Effector memory CD8-positive, alpha-beta T cell (primary cell): ENCODE measurements at regions not wholly inside any gene's neighbourhood (a gene's known extent, or its start where the extent isn't known, plus 50 kb on each side); places are given as distances from the start of the nearest gene placed in this dataset.
"Not testable (repeated sequence)": the region's sequence is repeated elsewhere in the genome, so short reads cannot be mapped to it uniquely, and the experiment has no call there.

Source experiments
- ATAC-seq: fragments of 150-1000 bp; cut with Tn5 transposase; replicated peaks from 2 replicates; pipeline ENCODE4 v1.10.0; 2021; ENCODE audit warnings: mild to moderate bottlenecking, moderate library complexity
- DNase-seq, 3 experiments: peaks; one replicate each; pipeline ENCODE4 v3.0.0; 2021
- H3K27ac Mint-ChIP-seq, 2 donors: one replicate each; pipeline ENCODE4 v1.8.0; 2022; ENCODE audit warnings: mild to moderate bottlenecking in 2 of 2, mixed read lengths in 2 of 2, moderate library complexity in 2 of 2
- H3K27me3 Mint-ChIP-seq, 2 donors: one replicate each; pipeline ENCODE4 v1.8.0; 2022; ENCODE audit warnings: mixed read lengths in 2 of 2
- H3K36me3 Mint-ChIP-seq: one replicate; pipeline ENCODE4 v1.8.0; 2022; ENCODE audit warnings: mild to moderate bottlenecking, moderate library complexity, mixed read lengths; ENCODE audit not compliant: insufficient read depth
- H3K4me1 Mint-ChIP-seq, 2 donors: one replicate each; pipeline ENCODE4 v1.8.0; 2022; ENCODE audit warnings: low read depth in 2 of 2, mixed read lengths in 2 of 2
- H3K4me3 Mint-ChIP-seq, 2 donors: one replicate each; pipeline ENCODE4 v1.8.0; 2022; ENCODE audit warnings: mild to moderate bottlenecking in 2 of 2, mixed read lengths in 2 of 2, moderate library complexity in 2 of 2
- H3K9me3 Mint-ChIP-seq, 2 donors: one replicate each; pipeline ENCODE4 v1.8.0; 2022; ENCODE audit warnings: mixed read lengths in 2 of 2

DNA sequence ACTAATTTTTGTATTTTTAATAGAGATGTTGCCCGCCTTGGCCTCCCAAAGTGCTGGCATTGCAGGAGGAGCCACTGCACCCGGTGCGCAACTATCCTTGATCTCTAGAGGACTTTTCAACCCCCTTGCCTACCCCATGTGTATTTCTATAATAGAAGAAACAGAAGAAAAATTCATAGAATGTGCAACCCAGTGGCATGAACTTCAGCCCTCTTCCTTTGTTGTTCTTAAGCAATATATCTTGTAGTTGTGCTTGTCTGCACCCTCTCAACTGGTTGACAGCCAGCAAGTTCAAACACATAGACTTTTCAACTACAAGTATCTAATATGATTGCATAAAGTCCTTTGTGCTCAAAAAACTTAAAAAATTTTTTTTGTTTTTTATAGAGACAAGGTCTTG lies 72.3 kb upstream of the NCOA3 start:
- Mint-ChIP-seq H3K27ac (no peak overlapping the region), H3K36me3 (no peaks in the 10 kb centered on the region)

DNA sequence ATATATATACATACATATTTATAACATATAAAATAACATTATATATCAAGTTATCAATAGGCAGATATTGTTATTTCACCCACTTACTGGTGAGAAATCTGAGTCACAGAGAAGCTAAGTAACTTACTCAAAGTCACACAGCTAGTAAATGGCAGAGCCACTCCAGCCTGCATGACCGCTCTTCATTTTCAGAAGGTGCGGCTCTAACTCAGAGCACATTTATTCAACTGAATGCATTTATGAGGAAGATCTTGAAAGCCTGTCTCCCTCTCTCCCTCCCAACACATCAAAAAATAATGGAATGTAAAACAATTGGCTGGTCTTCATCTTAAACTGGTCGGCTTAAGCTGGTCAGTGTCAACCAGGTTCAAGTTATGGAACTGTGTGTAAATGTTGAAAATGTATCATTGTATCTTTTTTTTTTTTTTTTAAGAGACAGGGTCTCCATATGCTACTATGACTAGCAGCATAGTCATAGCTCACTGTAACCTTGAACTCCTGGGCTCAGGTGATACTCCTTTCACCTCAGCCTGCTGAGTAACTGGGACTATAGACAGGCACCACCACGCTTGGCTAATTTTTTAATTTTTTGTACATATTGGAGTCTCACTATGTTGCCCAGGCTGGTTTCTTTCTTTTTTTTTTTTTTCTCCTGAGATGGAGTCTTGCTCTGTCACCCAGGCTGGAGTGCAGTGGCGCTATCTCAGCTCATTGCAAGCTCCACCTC lies 70.7 kb upstream of the NCOA3 start:
- ATAC-seq: no peak

More for the DNA sequence above, 72.3 kb upstream of the NCOA3 start:
- peaks cover 0 to 11% of the 10 kb centered on the region in 2 donors for H3K27me3 Mint-ChIP-seq
- peaks cover 0 to 4% of the 10 kb centered on the region in 2 donors for H3K9me3 Mint-ChIP-seq
- no peak overlapping the region for H3K4me3 Mint-ChIP-seq
- no peak for ATAC-seq
- no peak for DNase-seq
- H3K4me1 Mint-ChIP-seq: no peaks in the 10 kb centered on the region

DNA sequence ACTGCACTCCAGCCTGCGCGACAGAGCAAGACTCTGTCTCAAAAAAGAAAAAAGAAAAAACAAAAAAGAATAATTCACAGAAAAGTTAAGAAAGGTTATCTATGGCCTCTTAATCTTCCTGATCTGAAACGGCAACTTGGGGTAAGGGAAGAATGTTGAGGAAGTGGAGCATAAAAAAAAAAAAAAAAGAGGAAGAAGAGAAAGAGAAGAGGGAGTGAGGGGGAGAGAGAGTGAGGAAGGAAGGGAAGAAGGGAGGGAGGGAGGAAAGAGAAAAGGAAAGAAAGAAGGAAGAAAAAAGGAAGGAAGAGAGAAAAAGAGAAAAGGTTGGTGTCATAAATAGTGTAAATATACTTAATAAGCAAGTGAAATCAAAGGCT lies 68.9 kb upstream of the NCOA3 start:
- Mint-ChIP-seq H3K27ac (no peak overlapping the region), H3K27me3 (peaks cover 0 to 11% of the 10 kb centered on the region in 2 donors), H3K9me3 (no peaks in the 10 kb centered on the region)

More for the DNA sequence above, 70.7 kb upstream of the NCOA3 start:
- H3K4me3 Mint-ChIP-seq: no peak overlapping the region
- H3K36me3 Mint-ChIP-seq: no peaks in the 10 kb centered on the region
- peaks cover 0 to 4% of the 10 kb centered on the region in 2 donors for H3K9me3 Mint-ChIP-seq
- DNase-seq: no peak
- no peaks in the 10 kb centered on the region for H3K4me1 Mint-ChIP-seq
- peaks cover 0 to 11% of the 10 kb centered on the region in 2 donors for H3K27me3 Mint-ChIP-seq
- H3K27ac Mint-ChIP-seq: no peak overlapping the region

DNA sequence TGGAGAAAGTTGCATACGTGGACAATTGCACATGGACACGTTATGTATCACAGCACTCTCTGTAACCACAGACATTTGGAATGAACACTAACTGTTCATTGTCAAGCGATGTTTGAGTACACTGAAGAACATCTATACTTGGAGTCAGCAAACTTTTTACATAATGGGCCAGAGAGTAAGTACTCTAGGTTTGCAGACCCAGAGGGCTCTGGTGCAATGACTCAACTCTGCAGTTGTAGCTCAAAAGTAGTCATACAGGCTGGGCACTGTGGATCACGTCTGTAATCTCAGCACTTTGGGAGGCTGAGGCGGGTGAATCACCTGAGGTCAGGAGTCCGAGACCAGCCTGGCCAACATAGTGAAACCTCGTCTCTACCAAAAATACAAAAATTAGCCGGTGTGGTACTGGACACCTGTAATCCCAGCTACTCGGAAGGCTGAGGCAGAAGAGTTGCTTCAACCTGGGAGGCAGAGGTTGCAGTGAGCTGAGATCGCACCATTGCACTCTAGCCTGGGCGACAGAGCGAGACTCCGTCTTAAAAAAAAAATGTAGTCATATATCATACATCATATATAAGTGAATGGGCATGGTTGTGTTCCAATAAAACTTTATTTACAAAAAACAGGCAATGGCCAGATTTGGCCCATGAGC lies 67.4 kb upstream of the NCOA3 start:
- not testable (repeated sequence) for H3K4me3 Mint-ChIP-seq, H3K27ac Mint-ChIP-seq, H3K36me3 Mint-ChIP-seq, H3K4me1 Mint-ChIP-seq, ATAC-seq, DNase-seq, H3K9me3 Mint-ChIP-seq
- H3K27me3 Mint-ChIP-seq: peaks cover 0 to 11% of the 10 kb centered on the region in 2 donors

More for the DNA sequence above, 68.9 kb upstream of the NCOA3 start:
- H3K4me1 Mint-ChIP-seq: no peaks in the 10 kb centered on the region
- no peak overlapping the region for H3K4me3 Mint-ChIP-seq
- DNase-seq: no peak
- no peaks in the 10 kb centered on the region for H3K36me3 Mint-ChIP-seq
- no peak for ATAC-seq

DNA sequence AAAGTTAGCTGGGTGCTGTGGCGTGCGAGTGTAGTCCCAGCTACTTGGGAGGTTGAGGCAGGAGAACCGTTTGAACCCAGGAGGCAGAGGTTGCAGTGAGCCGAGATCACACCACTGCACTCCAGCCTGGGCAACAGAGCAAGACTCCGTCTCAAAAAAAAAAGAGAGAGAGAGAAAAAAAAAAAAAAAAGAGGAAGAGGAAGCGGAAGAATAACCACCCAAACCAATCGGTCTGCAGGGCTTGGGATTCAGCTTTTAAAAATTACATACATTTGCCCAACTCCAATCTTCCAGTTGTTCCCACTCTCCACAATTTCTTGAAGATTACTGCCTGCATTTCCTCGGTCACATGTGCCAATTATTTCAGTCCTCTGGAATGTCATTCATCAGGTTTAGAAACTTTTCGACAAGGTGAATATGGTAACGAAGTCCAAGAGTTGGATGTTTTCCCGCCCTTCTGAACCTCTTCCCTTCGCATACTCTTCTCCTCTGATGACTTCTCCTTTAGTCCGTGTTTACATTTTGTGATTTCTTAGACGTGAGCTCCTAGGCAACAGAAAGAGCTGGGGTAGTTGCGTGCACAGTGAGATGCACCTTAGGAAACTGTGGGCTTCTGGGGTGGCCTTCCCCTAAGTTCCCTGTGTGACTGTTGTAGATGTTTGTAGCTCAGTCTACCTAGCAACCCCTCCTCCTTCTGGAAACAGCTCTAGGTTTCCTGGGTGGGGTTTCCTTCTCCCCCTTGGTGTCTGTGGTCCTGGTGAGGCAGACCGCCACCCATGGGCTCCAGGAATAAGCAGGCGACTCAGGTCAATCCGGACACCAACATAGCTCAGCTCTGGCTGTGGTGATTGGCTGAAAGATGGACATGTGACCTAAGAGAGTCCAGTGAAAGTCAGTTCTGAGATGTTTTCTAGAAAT lies 63.0 kb upstream of the NCOA3 start:
- no peaks in the 10 kb centered on the region for H3K9me3 Mint-ChIP-seq
- DNase-seq (no peak), ATAC-seq (peak; percentile 63)
- no peak overlapping the region for H3K27ac Mint-ChIP-seq
- H3K4me1 Mint-ChIP-seq: peaks cover 6% of the 10 kb centered on the region in 2 donors
- H3K36me3 Mint-ChIP-seq: no peaks in the 10 kb centered on the region
- H3K27me3 Mint-ChIP-seq: no peaks in the 10 kb centered on the region
- no peak overlapping the region for H3K4me3 Mint-ChIP-seq

DNA sequence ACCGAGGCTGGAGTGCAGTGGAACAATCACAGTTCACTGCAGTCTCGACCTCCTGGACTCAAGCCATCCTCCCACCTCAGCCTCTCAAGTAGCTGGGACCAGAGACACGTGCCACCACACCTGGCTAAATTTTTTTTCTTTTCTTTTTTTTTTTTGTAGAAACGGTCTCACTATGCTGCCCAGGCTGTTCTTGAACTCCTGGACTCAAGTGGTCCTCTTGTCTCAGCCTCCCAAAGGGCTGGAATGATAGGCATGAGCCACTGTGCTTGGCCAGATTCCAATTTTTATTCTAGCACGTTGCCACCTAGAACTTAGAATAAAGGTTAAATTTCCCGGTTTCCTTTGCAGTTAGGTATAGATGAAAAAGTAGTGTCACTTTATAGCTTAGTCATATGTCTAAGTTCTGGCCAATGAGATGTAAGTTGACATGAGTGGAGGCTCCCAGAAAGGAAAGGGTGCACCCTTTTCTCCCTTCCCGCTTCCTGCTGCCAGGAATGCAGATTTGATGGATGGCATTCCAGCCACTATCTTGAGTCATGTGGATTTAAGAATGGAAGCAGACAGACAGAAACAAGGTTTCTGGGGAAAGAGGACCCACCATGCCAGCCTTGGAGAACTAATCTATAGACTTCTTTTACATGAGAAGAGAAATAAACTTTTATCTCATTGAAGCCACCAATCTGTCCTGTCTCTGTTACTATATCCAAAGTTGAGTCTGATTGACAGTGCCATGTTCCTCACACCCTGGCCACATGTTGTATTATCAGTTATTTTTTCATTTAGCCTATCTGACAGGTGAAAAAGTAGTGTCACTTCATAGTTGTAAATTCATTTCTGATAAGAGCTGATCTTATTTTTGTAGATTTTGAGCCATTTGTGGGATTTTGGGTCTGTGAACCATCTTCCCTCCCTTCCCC lies 60.6 kb upstream of the NCOA3 start:
- Mint-ChIP-seq H3K4me3 (no peak overlapping the region), H3K4me1 (peaks cover 6% of the 10 kb centered on the region in 2 donors), H3K9me3 (no peaks in the 10 kb centered on the region), H3K27ac (peak overlapping the region in 1 of 2 donors; percentile 58), H3K36me3 (no peaks in the 10 kb centered on the region), H3K27me3 (no peaks in the 10 kb centered on the region)
- ATAC-seq (no peak), DNase-seq (no peak)

DNA sequence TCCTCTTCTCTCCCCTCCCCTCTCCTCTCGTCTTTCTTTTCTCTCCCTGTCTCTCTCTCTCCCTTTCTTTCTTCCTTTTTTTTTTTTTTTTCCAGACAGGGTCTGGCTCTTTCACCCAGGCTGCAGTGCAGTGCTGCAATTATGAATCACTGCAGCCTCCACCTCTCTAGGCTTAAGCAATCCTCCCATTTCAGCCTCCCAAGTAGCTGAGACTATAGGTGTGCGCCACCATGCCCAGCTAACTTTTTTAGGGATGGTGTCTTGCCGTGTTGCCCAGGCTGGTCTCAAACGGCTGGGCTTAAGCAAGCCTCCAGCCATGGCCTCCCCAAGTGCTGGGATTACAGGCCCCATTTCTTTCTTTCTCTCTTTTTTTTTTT lies 59.9 kb upstream of the NCOA3 start:
- H3K36me3 Mint-ChIP-seq: no peaks in the 10 kb centered on the region
- H3K4me3 Mint-ChIP-seq: no peak overlapping the region
- ATAC-seq (no peak), DNase-seq (no peak)
- peaks cover 6% of the 10 kb centered on the region in 2 donors for H3K4me1 Mint-ChIP-seq
- no peaks in the 10 kb centered on the region for H3K27me3 Mint-ChIP-seq
- H3K9me3 Mint-ChIP-seq: no peaks in the 10 kb centered on the region
- peak overlapping the region in 1 of 2 donors; percentile 58 for H3K27ac Mint-ChIP-seq

DNA sequence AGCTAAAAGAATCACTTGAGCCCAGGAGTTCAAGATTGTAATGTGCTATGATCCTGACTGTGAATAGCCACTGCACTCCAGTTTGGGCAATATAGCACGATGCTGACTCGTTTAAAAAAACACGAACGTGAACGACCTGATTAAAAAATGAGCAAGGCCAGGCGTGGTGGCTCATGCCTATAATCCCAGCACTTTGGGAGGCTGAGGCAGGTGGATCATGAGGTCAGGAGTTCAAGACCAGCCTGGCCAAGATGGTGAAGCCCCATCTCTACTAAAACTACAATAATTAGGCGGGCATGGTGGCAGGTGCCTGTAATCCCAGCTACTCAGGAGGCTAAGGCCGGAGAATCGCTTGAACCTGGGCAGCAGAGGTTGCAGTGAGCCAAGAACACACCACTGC lies 58.6 kb upstream of the NCOA3 start:
- H3K4me1 Mint-ChIP-seq, H3K27ac Mint-ChIP-seq, DNase-seq, H3K27me3 Mint-ChIP-seq, H3K9me3 Mint-ChIP-seq, H3K4me3 Mint-ChIP-seq, H3K36me3 Mint-ChIP-seq, ATAC-seq: not testable (repeated sequence)

DNA sequence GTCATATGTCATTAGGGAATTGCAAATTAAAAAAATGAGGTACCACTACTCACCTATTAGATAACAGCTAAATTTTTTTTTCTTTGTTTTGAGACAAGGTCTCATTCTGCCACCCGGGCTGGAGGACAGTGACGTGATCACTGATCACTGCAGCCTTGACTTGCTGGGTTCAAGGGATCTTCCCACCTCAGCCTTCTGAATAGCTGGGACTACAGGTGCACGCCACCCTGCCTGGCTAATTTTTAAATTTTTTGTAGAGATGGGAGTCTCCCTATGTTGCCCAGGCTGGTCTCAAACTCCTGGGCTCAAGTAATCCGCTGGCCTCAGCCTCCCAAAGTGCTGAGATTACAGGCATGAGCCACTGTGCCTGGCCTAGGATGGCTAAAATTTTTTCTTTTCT lies 57.1 kb upstream of the NCOA3 start:
- Mint-ChIP-seq H3K27ac (no peak overlapping the region), H3K36me3 (no peaks in the 10 kb centered on the region), H3K4me1 (no peaks in the 10 kb centered on the region), H3K27me3 (no peaks in the 10 kb centered on the region), H3K4me3 (no peak overlapping the region), H3K9me3 (no peaks in the 10 kb centered on the region)
- no peak for DNase-seq
- ATAC-seq: no peak

DNA sequence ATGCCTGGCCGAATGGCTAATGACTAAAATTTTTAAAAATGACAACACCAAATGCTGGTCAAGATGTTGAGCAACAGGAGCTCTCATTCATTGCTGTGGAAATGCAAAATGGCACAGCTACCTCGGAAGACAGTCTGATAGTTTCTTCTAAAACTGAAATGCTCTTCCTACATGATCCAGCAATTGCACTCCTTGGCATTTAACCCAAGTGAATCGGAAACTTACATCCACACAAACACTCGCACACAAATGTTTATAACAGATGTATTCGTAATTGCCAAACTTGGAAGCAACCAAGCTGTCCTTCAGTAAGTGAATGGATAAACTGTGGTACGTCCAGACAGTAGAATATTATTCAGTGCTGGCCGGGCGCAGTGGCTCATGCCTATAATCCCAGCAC lies 56.4 kb upstream of the NCOA3 start:
- H3K4me3 Mint-ChIP-seq: no peak overlapping the region
- H3K9me3 Mint-ChIP-seq: no peaks in the 10 kb centered on the region
- H3K27ac Mint-ChIP-seq: no peak overlapping the region
- no peaks in the 10 kb centered on the region for H3K36me3 Mint-ChIP-seq
- no peak for ATAC-seq
- DNase-seq: no peak
- no peaks in the 10 kb centered on the region for H3K4me1 Mint-ChIP-seq
- H3K27me3 Mint-ChIP-seq: no peaks in the 10 kb centered on the region

DNA sequence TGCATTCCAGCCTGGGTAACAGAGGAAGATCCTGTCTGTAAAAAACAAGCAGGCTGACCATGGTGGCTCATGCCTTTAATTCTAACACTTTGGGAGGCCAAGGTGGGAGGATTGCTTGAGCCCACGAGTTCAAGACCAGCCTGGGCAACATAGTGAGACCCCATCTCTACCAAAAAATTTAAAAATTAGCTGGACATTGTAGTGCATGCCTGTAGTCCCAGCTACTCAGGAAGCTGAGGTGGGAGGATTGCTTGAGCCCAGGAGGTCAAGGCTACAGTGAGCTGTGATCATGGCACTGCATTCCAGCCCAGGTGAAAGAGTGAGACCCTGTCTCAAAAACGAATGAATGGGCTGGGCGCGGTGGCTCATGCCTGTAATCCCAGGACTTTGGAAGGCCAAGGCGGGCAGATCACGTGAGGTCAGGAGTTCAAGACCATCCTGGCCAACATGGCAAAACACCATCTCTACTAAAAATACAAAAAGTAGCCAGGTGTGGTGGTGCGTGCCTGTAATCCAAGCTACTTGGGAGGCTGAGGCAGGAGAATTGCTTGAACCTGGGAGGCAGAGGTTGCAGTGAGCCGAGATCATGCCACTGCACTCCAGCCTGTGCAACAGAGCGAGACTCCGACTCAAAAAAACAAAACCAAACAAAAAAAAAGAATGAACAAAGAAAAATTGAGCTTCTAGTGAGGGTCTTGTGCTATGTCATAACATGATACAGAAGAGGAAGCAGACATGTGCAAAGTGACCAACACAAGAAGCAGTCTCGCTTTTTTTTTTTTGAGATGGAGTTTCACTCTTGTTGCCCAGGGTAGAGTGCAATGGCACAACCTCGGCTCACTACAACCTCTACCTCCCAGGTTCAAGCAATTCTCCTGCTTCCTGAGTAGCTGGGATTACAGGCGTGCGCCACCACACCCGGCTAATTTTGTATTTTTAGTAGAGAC lies 54.1 kb upstream of the NCOA3 start:
- not testable (repeated sequence) for H3K27me3 Mint-ChIP-seq, H3K9me3 Mint-ChIP-seq, ATAC-seq, H3K27ac Mint-ChIP-seq, H3K36me3 Mint-ChIP-seq, H3K4me1 Mint-ChIP-seq, H3K4me3 Mint-ChIP-seq, DNase-seq

DNA sequence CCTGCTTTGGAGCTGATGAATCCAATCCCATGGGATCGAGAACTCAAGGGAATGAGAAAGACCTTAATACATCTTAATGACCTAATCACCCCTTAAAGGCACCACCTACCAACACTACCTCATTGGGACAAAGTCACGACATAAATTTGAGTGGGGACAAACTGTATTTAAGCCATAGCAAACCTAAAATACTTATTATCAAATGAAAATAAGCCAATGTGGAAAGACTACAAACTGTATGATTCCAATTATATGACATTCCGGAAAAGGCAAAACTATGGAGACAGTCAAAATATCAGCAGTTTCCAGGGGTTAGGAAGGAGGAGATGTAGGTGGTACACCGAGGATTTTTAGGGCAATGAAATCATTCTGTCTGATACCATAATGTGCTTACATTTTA lies 53.3 kb upstream of the NCOA3 start:
- Mint-ChIP-seq H3K4me1 (peaks cover 0 to 1% of the 10 kb centered on the region in 2 donors), H3K36me3 (no peaks in the 10 kb centered on the region), H3K27me3 (no peaks in the 10 kb centered on the region), H3K4me3 (no peak overlapping the region), H3K27ac (no peak overlapping the region), H3K9me3 (no peaks in the 10 kb centered on the region)
- ATAC-seq (no peak), DNase-seq (no peak)
